Neuronal stem cell (in vitro differentiated cells): ENCODE measurements at regions not wholly inside any gene's neighbourhood (a gene's known extent, or its start where the extent isn't known, plus 50 kb on each side); places are given as distances from the start of the nearest gene placed in this dataset.
"Not testable (repeated sequence)": the region's sequence is repeated elsewhere in the genome, so short reads cannot be mapped to it uniquely, and the experiment has no call there.

Experiments used
- DNase-seq: peaks from one replicate; pipeline ENCODE4 v3.0.0-alpha.2; 2013; ENCODE audit warnings: low spot score
- H2AFZ ChIP-seq: one replicate; pipeline ENCODE4 v1.6.1; 2013; ENCODE audit warnings: mild to moderate bottlenecking, low read length, inconsistent platforms
- H2AK5ac ChIP-seq: 2 replicates; pipeline ENCODE4 v1.6.1; 2013; ENCODE audit warnings: low read depth, mild to moderate bottlenecking, inconsistent platforms, low read length, moderate library complexity, mixed read lengths
- H2BK120ac ChIP-seq: 2 replicates; pipeline ENCODE4 v1.6.1; 2013; ENCODE audit warnings: low read depth, mild to moderate bottlenecking, inconsistent platforms, low read length, moderate library complexity, mixed read lengths
- H2BK12ac ChIP-seq: one replicate; pipeline ENCODE4 v1.6.1; 2013; ENCODE audit warnings: low read length, inconsistent platforms
- H2BK15ac ChIP-seq: 2 replicates; pipeline ENCODE4 v1.6.1; 2013; ENCODE audit warnings: mild to moderate bottlenecking, low read length, inconsistent platforms, mixed read lengths
- H2BK5ac ChIP-seq: one replicate; pipeline ENCODE4 v1.6.1; 2013; ENCODE audit warnings: inconsistent platforms, mild to moderate bottlenecking, low read length, moderate library complexity
- H3K14ac ChIP-seq: one replicate; pipeline ENCODE4 v1.6.1; 2013; ENCODE audit warnings: low read length, inconsistent platforms
- H3K18ac ChIP-seq: 2 replicates; pipeline ENCODE4 v1.6.1; 2013; ENCODE audit warnings: low read length, inconsistent platforms
- H3K23ac ChIP-seq: 2 replicates; pipeline ENCODE4 v1.6.1; 2013; ENCODE audit warnings: low read depth, mild to moderate bottlenecking, mixed read lengths, low read length, inconsistent platforms; ENCODE audit not compliant: poor library complexity
- H3K27ac ChIP-seq: replicated peaks from 3 replicates; pipeline ENCODE4 v1.5.1; 2013; ENCODE audit warnings: low read length, inconsistent platforms
- H3K27me3 ChIP-seq, 3 experiments: 2 replicates each; pipeline ENCODE4 v1.6.1; 2013; ENCODE audit warnings: low read length in 3 of 3, mild to moderate bottlenecking in 2 of 3, inconsistent platforms in 1 of 3, low read depth in 1 of 3, mixed read lengths in 1 of 3, moderate library complexity in 1 of 3; ENCODE audit not compliant: control insufficient read depth in 3 of 3, insufficient read depth in 3 of 3
- H3K36me3 ChIP-seq, 2 donors: replicated peaks in 1 of 2; 2 replicates each; pipeline ENCODE4 v1.6.1; 2013; ENCODE audit warnings: low read length in 2 of 2; ENCODE audit not compliant: control insufficient read depth in 2 of 2, insufficient read depth in 2 of 2
- H3K4ac ChIP-seq: 2 replicates; pipeline ENCODE4 v1.6.1; 2013; ENCODE audit warnings: inconsistent platforms, mild to moderate bottlenecking, low read length, moderate library complexity
- H3K4me1 ChIP-seq, 2 donors: 1 replicate in 1 of 2; 2 replicates in 1 of 2; pipeline ENCODE4 v1.6.1; 2013; ENCODE audit warnings: low read length in 2 of 2, low read depth in 1 of 2; ENCODE audit not compliant: control insufficient read depth in 2 of 2, insufficient read depth in 1 of 2
- H3K4me2 ChIP-seq: one replicate; pipeline ENCODE4 v1.6.1; 2013; ENCODE audit warnings: mild to moderate bottlenecking, low read length, inconsistent platforms; ENCODE audit not compliant: insufficient read depth, poor library complexity, severe bottlenecking
- H3K4me3 ChIP-seq, 2 donors: 2 replicates each; pipeline ENCODE4 v1.5.1; 2013; ENCODE audit warnings: low read length in 2 of 2, mild to moderate bottlenecking in 2 of 2, inconsistent platforms in 1 of 2, moderate library complexity in 1 of 2
- H3K79me1 ChIP-seq: one replicate; pipeline ENCODE4 v1.6.1; 2013; ENCODE audit warnings: low read depth, mild to moderate bottlenecking, inconsistent platforms, low read length, moderate library complexity
- H3K9ac ChIP-seq: one replicate; pipeline ENCODE4 v1.6.1; 2013; ENCODE audit warnings: mild to moderate bottlenecking, low read depth, low read length, inconsistent platforms; ENCODE audit not compliant: poor library complexity
- H3K9me3 ChIP-seq, 2 donors: replicated peaks in 1 of 2; 2 replicates each; pipeline versions ENCODE3 to v1.6.1; 2013; ENCODE audit warnings: low read length in 2 of 2, mild to moderate bottlenecking in 2 of 2, inconsistent platforms in 1 of 2, low read depth in 1 of 2, mixed read lengths in 1 of 2, moderate library complexity in 1 of 2; ENCODE audit not compliant: control insufficient read depth in 2 of 2, insufficient read depth in 1 of 2
- H4K8ac ChIP-seq: one replicate; pipeline ENCODE4 v1.6.1; 2013; ENCODE audit warnings: low read depth, mild to moderate bottlenecking, inconsistent platforms, low read length, moderate library complexity
- H4K91ac ChIP-seq: one replicate; pipeline ENCODE4 v1.6.1; 2013; ENCODE audit warnings: low read length, low read depth, mild to moderate bottlenecking, inconsistent platforms; ENCODE audit not compliant: poor library complexity
- WGBS, 2 donors: extraction: QIAGEN DNeasy Blood & Tissue Kit; methylation state at CpG; one replicate each; pipeline ENCODE4 v1.1.7; 2013; ENCODE audit warnings: missing lambda C conversion rate in 2 of 2, mixed read lengths in 1 of 2; ENCODE audit not compliant: insufficient read length in 2 of 2, insufficient replicate concordance in 1 of 2; ENCODE audit errors: extremely low coverage in 2 of 2; 5-methylcytosine and 5-hydroxymethylcytosine counted together

DNA sequence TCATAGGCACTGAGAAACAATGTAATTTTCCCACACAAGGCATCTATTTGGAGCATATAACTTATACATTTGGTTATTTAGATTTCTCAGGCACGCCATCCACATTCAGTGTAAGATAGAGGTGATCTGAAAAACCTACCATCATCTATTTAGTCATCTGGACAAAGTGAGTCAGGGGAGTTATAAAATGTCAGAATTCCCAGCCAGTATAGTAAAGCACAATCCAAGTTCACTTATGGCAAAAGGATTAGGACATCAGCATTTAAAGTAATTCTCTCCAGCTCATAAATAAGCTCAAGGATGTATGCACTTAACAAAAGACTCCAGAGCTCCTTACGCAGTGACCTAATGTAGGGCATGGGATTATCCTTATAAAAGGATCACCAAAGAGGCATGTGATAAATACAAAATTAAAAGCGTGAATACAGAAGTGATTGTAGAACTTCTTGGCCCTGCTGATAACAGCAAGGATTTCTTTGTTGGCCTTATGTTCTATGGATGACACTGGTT, 65.3 kb upstream of the DCLK2 start:
- Histone ChIP-seq H2AK5ac (no peak overlapping the region), H3K4me1 (peaks cover 0 to 1% of the 10 kb centered on the region in 2 donors), H2BK12ac (no peak overlapping the region), H2BK15ac (no peak overlapping the region), H3K79me1 (no peaks in the 10 kb centered on the region), H3K4me3 (no peak overlapping the region), H2BK120ac (no peak overlapping the region), H3K4ac (no peak overlapping the region), H3K27ac (no peak overlapping the region), H3K18ac (no peak overlapping the region), H3K27me3 (no peaks in the 10 kb centered on the region), H3K9me3 (no peaks in the 10 kb centered on the region), H2AFZ (no peak overlapping the region), H3K36me3 (no peaks in the 10 kb centered on the region), H4K8ac (no peak overlapping the region), H3K14ac (no peak overlapping the region), H4K91ac (no peak overlapping the region), H3K9ac (no peak overlapping the region), H3K4me2 (no peak overlapping the region), H3K23ac (no peak overlapping the region), H2BK5ac (no peak overlapping the region)
- DNase-seq, result no peak
- no CpG with 5 or more reads among the region's 3 CpGs for WGBS, 2 donors

DNA sequence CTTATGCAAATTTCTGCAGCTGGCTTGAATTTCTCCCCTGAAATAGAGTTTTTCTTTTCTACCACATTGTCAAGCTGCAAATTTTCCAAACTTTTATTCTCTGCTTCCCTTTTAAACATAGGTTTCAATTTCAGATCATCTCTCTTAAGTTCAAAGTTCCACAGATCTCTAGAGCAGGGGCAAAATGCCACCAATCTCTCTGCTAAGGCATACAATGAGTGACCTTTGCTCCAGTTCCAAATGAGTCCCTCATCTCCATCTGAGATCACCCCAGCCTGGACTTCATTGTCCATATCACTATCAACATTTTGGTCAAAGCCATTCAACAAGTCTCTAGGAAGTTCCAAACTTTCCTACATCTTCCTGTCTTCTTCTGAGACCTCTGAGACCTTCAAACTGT, 62.3 kb upstream of the DCLK2 start:
- not testable (repeated sequence) for H3K27ac ChIP-seq, H3K36me3 ChIP-seq, H2BK120ac ChIP-seq, H3K9ac ChIP-seq, H3K4me2 ChIP-seq, H3K4ac ChIP-seq, H2BK12ac ChIP-seq, H2AFZ ChIP-seq, H3K4me3 ChIP-seq, H3K27me3 ChIP-seq, H2AK5ac ChIP-seq, H4K91ac ChIP-seq, H3K23ac ChIP-seq, DNase-seq, H3K18ac ChIP-seq, H2BK15ac ChIP-seq, H3K14ac ChIP-seq, H3K9me3 ChIP-seq, H4K8ac ChIP-seq, H2BK5ac ChIP-seq, H3K79me1 ChIP-seq, H3K4me1 ChIP-seq

DNA sequence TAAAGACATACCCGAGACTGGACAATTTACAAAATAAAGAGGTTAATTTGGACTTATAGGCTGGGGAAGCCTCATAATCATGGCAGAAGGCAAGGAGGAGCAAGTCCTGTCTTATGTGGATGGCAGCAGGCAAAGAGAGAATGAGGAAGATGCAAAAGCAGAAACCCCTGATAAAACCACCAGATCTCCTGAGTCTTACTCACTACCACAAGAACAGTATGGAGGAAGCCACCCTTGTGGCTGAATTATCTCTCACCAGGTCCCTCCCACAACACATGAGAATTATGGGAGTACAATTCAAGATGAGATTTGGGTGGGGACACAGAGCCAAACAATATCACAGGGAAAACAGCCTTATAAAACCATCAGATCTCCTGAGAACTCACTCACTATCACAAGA, 61.6 kb upstream of the DCLK2 start:
- not testable (repeated sequence) for H3K9me3 ChIP-seq, H2BK12ac ChIP-seq, H3K4ac ChIP-seq, H3K27me3 ChIP-seq, H3K9ac ChIP-seq, H2AFZ ChIP-seq, H4K91ac ChIP-seq, H3K4me1 ChIP-seq, H4K8ac ChIP-seq, H3K79me1 ChIP-seq, H2AK5ac ChIP-seq, DNase-seq, H3K4me3 ChIP-seq, H3K18ac ChIP-seq, H2BK120ac ChIP-seq, H3K4me2 ChIP-seq, H3K36me3 ChIP-seq, H3K23ac ChIP-seq, H3K14ac ChIP-seq, H2BK15ac ChIP-seq, H2BK5ac ChIP-seq, H3K27ac ChIP-seq
- WGBS, 2 donors, result no CpG with 5 or more reads among the region's 1 CpG

DNA sequence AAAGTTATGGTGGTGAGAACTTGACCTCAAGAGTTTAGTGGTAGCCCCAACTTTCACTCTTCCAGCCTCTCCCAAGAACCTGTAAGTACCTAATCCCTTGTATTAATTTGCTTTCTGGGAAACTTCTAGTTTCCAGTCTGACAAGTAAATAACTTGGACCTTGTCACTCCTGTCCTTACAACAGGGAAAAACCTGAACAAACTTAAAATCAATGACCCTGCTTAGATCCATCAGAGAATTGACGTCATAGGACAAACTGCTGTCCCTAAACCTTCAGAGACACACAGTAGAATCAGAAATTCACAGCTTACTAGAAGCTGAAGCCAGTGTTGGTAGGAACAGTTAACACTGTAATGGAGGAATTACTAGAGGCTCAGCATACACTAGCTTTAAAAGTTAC, 60.0 kb upstream of the DCLK2 start:
- Histone ChIP-seq H2AFZ (no peak overlapping the region), H2BK120ac (no peak overlapping the region), H4K91ac (no peak overlapping the region), H2BK15ac (no peak overlapping the region), H3K27me3 (no peaks in the 10 kb centered on the region), H3K4me1 (no peaks in the 10 kb centered on the region), H3K4me2 (no peak overlapping the region), H3K4ac (no peak overlapping the region), H2BK5ac (no peak overlapping the region), H3K36me3 (no peaks in the 10 kb centered on the region), H3K23ac (no peak overlapping the region), H3K4me3 (no peak overlapping the region), H2BK12ac (no peak overlapping the region), H3K14ac (no peak overlapping the region), H4K8ac (no peak overlapping the region), H3K27ac (no peak overlapping the region), H3K9me3 (no peaks in the 10 kb centered on the region), H3K79me1 (no peaks in the 10 kb centered on the region), H2AK5ac (no peak overlapping the region), H3K18ac (no peak overlapping the region), H3K9ac (no peak overlapping the region)
- no CpG with 5 or more reads among the region's 1 CpG for WGBS, 2 donors
- no peak for DNase-seq
